Stimulated activated CD4-positive, alpha-beta T cell treated with anti-CD3 and anti-CD28 coated beads, Interleukin-15, amount 100 ng/mL, for 48 hours (primary cell): ENCODE measurements at regions not wholly inside any gene's neighbourhood (a gene's known extent, or its start where the extent isn't known, plus 50 kb on each side); places are given as distances from the start of the nearest gene placed in this dataset.
"Not testable (repeated sequence)": the region's sequence is repeated elsewhere in the genome, so short reads cannot be mapped to it uniquely, and the experiment has no call there.

Experiments
- DNase-seq, 2 donors: peaks; one replicate each; pipeline ENCODE4 v3.0.0-alpha.2; 2020; ENCODE audit warnings: low read depth in 2 of 2

DNA sequence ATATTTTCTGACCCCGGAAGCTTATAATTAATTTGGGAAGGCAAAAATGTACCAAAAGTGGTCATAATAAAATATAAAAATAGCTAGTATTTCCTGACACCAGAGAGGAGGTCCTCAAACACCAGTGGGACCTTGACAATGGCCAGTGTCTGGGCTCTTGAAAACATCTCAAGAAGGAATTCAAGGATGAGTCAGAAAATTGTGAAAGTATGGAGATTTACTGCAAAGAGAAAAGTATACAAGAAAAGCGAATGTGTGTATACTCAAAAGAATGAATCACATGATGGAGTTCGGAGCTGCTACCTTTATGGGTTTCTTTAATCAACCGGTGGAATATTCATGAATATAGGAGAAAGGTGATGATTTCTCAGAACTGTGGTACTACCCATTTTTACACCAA is 1709.0 kb upstream of the WWC1 start:
- DNase-seq = no peak

DNA sequence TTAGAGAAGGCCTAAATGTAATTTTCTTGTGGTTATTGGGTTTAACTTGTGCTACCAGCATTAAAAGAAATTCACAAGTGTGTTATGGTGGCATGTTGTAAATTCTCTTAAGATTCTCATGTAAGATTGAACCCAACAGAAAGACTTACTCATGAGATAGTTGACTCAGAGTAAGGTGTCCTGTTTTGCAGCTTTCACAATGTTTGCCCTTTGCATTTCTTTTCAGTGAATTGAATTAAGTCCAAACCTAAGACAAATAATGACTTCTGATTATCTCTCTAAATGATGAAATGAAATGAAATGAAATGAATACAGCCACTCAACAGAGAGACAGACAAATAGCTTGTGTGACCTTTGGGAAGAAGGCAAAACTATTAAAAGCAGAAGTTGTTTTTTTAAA is 1696.9 kb upstream of the WWC1 start:
- DNase-seq = no peak

DNA sequence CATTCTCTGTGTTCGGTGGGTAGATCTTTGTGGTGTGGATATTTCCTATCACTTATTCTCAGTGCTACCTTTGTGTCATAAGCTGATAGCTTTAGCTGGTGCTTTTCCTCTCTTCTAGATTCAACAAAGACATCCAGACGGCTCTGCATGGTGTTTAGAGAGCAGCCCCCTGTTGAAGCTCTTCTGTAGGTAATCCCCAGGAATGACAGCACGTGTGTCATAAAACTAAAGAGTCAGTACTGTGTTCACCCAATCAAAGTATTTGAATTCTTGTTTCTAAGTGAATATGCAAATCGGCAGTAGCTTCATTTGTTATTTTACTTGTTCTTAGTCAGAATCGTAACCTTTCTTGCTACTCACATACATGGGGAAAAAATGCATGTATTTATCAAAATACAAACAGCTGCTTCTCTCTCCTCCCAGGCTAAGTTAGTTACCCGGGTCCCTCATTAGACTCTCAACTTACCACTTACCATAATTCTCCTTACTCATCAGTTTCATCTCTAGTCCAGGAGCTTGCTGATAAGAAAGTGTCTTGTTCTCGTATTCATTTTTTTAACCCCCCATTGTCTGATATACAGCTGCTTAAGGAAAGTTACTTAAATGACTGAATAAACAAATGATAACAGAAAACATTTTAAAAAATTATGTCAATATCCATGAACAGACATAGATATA is 1696.0 kb upstream of the WWC1 start:
- no peak for DNase-seq

DNA sequence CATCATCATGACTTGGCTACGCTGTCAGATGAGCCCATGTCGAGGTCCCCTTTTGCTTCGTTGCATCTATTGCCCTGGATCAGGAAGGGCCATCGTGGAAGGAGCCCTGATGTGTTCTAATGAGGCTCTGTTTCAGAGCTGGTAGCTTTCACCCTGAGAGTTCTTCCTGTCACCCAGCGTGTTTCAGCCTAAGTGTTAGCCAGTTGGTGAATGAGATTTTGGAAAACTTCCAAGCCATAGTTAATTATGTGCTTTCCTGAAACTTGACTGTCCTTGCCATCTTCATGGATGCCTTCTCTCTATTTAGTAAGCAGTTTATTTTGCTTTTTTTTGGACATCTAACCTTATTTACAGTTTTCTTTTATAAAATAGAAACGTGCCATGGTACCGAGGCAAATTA is 1695.4 kb upstream of the WWC1 start:
- no peak for DNase-seq

DNA sequence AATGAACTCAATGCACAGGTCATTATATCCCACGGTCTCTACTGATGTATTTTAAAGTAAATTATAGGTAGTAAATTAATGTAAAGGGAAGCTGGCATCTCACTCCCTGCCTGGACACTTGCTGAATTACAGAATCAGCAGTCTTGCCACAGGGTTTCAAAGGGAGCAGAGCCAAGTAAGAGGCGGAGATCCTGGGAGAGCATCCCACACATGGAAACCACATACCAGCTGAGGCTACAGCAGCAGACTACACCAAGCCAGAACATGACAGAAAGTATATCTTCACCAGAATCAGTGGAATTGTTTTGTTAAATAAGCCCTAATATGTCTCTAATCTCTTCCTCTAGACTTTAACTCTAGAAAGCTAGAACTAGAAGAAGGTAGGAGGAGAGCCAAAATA is 1689.2 kb upstream of the WWC1 start:
- DNase-seq = no peak

DNA sequence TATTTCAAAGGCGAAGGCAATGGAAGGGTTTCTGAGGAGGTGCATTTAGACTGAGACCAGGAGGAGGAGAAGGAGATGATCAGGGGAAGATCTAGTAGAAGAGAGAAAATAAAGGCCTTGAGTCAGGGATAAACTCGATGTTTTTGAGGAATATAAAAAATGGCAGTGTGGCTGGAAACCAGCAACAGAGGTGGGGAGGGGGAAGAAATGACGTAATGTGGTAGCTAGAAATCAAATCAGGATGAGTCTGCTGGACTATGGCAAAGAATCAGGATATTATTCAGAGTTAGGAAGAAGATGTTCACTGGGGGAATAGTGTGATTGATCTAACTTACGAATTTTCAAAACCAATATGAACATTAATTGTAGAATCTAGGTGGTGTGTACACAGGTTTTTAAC is 1673.9 kb upstream of the WWC1 start:
- no peak for DNase-seq

DNA sequence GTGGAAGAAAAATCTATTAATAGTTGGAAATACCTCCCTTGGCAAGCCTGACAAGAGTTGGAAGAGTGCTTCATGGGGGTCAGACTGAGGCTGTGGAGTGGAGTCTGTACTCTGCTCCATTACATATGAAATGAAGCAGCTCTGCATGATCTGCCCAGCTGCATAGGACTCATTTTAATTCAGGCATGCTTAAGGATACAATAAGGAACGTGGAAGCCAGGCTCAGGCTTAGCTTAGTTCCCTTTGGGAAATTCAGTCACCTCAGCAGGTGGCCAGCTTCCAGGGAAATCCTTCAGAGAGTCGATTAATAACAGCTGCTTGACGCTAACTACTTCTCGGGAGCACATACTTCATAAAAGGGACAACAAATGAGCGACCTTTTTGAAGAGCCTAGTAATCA is 1672.9 kb upstream of the WWC1 start:
- DNase-seq = no peak

DNA sequence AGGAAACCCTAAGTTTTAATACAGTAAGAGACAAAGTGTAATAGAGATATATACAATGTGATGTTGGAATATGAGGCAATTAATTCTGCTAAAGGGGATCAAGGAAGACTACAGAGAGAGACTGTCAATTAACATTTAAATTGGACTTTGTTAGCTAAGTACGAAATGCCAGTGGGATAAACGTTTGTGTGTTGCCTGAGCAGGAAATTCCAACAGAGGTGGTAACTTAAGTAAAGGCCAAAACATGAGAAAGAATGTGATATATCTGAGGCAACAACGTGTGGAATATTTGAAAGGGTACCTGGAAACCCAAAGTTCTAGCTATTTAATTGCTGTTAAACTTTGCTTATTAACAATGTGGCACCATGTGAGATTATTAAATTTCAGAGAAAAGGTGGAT is 1666.9 kb upstream of the WWC1 start:
- DNase-seq = no peak

DNA sequence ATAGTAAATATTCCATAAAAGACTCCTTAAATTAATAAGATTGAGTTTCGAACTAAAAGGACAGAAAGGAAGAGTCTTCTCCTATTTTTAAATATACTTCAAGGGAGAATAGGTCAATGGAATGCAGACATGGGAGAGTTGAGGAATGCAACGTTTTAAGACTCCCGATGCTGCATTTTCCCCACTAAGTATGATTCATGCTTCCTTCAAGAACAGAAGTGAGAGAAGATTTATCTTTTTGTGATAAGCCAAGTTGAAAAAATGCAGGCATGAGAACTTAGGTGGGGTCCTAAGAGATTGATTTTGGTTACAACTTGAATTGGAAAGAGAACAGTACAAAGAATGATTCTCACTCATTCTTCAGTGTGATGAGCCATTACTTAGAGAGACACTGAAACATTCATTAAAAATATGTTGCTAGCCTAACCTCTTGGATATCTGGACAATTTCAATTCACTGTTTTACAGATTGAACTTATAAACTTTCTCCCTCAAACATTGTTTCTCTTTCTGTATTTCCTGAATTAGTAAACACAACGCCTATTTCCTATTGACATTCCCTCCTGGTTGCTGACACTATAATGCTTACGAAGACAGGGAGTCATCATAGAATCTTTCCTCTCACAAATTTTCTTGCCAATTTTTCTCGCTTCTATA is 1666.1 kb upstream of the WWC1 start:
- DNase-seq = no peak

DNA sequence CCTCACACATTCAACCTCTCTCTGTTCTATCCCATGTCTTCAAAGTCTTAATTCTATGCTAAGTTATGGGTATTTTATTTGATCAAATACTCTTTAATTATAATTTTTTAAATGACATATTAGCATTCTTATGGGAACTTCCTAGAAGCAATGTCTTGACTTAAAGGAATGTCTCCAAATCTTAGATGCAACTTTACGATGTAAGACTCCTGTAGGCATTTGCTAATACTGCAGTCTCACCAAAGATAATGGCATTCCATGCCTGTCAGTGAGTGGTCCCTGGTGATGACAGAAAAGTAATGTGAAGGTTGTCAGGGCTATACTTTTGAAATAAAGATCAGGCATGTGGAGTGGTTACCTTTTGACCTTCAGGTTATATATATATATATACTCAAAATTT is 1654.2 kb upstream of the WWC1 start:
- no peak for DNase-seq

DNA sequence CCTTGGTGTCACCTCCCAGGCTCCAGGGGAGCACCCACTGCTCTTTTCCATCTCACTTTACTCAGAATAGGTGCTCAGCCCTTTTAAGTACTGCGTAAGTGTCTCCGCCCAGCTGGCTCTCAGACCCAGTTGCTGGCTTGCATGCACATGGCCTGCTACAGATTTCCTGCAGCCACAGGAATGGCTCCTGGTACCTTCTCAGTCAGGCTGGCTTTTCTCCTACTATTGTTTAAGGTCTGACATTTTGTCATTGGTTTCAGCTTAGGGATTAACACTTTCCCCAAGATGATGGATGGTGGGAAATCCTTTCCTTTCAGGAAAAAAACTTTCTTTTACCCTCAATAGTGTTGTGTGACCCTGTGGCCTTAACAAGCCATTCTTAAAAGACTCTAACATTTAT is 1652.3 kb upstream of the WWC1 start:
- no peak for DNase-seq

DNA sequence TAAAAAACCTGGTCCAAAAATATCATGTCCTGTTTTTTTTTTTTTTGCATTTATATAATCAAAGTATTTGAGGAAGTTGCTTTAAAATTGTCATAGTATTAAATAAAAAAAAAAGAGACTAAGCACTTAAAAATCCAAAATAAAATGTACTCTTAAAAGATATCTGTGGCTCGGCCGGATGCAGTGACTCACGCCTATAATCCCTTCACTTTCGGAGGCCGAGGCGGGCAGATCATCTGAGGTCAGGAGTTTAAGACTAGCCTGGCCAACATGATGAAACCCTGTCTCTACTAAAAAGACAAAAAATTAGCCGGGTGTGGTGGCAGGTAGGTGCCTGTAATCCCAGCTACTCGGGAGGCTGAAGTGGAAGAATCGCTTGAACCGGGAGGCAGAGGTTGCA is 1651.3 kb upstream of the WWC1 start:
- DNase-seq = not testable (repeated sequence)

DNA sequence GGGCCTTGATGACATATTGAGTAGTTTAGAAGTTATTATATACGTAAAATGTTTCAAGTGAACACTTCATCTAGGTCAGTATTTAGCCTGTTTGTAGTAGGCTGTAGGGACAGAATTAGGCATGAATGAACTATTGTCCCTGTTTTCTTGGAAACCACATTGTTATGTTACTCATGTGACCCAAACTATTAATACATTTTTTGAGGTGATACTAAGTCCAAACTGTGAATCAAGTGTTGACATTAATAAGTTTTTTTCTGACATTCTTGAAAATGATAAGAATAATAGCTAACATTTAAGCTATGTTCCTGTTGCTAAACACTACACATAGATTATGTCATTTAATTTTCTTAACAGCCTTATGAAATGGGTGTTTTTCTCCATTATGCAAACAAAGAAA is 1642.7 kb upstream of the WWC1 start:
- DNase-seq = no peak

DNA sequence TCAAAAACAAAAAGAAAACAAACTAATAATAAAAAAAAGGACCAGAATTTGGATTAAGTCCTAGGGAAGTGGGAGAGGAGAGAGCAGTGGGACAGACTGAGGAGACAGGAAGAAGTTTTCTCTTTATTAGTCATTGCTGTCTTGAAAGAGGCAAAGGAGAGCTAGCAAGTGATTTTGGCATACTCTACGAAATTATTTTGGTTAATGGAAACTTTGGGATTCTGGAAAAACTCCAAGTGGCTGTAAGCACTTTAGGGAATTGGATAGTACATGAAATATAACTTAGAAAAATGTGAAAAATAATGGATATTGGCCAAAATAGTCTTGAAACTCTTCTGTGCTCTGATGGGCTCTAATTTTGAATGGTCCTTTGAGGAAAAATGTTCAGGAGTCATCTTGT is 1641.8 kb upstream of the WWC1 start:
- DNase-seq = no peak

DNA sequence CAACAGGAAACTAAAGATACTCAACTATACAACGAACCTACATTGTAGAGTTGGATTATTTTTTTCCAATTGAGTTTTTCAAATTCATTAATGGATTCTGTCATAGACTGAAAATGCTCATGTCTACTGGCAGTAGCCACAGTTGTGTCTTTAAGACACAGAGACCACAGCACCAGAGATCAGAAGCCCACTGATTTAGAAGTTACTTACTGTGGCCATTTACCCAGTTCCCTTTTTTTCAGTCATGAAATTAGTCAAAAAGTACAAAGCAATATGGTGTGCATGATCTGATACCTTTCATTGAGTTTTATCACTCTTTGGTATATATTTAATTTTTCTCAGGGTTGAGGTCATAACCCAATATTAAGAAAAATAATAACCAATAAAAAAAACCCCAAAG is 1640.2 kb upstream of the WWC1 start:
- DNase-seq = no peak

DNA sequence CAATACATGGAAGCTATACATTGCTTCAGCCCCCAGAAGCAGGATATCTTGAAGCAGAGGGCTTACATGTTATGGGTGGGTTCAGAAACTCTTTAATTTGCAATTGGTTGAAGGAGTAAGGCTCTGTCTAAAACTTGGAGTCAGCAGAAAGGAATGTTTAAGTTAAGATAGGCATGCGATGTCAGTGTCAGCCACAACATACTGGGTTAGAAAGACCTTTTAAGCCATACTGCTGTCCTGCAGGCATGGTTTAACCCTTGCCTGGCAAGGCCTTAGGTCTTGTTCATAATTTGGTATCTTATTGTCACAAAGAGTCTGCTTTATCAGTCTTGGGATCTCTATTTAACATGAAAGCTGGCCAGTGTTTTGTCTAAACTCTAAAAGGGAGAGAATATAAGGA is 1619.6 kb upstream of the WWC1 start:
- no peak for DNase-seq

DNA sequence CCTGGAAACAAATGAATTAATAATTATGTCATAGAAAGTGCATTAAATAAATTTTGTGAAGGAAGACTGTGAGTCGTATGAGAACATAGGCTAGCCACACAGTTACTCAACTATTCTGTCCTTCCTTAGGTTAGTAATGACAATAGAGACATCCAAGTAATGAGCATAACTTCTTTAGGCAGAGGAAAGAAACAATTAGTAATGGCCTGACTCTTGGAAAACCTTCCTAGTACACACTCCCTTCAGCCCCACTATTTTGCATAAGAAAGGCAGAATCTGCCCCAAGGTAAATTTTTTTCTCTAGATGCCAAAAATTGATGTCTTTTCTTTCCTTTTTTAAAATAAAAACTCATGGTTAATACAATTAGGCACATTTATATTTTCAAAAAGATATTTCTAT is 1619.0 kb upstream of the WWC1 start:
- DNase-seq = no peak

DNA sequence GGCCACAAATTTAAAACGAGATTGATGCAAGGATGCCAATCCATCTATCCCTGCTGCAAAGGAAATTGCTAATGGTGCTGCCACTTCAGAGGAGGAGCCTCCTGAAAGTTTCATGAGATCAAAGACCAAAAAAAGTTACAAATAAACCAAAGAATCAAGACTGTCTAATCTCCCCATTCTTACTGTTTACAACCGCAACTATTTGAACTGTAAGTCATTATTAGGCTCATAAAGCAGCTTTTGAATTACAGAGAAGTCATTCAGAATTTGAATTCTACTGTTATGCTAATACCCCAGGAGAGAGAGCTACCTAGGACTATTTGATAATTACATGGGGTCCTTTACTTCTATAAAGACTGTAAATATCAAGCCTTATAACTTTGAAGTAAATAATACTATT is 1613.6 kb upstream of the WWC1 start:
- DNase-seq = no peak

DNA sequence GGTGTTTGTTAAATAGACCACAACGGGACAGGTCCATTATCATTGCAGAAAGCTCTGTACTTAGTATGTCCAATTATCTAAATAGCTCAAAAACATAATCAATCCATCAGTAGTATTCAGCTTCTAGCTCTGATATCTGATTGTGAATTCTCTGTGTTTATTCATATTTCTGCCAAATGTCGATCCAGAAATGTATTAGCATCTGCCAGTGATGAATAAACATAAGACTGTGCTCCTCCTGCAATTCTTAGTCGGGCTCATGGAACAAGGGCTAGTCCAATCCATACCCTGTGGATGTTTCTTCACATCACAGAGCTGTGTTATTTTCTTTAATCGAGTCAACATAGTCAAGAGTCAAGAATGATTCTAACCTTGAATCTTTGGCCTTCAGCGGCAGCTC is 1612.1 kb upstream of the WWC1 start:
- DNase-seq = no peak

DNA sequence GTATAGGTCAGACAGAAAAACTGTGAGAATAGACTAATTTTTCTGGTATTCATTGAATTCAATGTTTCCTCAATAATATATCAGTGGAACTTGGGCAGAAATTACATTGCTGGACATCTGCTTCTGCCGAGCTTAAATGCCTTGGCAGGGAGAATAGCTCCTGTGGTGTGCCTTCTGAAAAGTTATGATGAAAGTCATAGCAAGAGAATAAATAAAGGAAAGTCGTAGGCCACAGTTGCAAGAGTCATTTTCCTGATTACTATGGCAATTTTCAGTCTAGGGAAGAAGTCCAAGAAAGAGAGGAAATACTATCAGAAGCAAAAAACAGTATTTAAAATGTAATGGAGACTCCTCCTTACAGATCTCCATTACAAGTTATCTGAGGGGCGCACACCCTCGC is 1596.1 kb upstream of the WWC1 start:
- DNase-seq = no peak

DNA sequence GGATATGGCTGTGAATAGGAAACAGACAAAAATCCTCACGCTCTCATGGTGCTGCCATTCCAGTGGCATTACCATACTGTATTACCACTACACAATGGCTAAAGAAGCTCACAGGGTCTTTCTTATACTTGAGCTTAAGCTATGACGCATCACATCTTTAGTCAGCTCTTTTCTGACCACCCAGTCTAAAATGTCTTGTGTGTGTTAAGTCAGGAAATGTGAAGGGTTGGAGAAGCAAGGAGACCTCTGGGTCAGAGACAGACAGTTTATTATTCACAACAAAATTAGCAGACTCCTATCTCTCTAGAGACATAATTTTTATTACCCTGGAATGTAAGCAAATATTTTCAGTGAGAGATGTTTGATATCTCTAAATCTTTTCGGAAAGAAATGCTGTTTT is 1583.2 kb upstream of the WWC1 start:
- no peak for DNase-seq

DNA sequence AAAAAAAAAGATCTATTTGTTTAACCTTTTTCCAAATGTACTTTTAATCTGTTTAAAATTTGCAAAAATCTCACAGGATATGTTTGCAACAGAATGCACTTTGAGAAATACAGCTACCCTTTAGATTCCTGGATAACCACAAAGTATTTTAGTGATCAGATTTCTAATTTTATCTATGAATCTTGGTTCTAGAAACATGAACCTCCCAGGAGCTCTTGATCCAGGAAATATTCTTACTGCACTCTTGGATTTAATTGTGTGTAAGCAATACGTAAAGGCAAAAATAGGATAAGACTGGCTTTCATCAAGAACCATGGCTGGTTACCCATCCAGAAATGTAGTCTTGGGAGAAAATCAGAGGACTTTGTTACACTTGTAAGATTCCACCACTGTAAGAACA is 1581.8 kb upstream of the WWC1 start:
- DNase-seq = no peak

DNA sequence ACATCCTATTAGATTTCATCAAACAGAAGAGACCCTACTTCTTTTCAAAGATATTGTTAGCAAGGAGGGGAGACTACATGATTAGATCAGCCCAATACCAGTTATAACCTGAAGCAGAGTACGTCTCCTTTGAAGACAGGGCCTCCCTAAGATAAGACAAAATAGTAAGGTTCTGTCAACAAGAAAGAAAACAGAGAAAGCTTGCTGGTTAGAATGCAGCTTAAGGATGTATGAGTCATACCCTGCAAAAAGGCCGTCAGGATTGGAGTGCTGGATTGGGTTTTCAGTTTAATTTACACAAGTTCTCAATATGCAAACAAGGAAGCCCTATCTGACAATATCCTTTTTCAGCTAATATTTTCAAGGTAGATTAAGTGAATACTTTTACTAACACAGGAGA is 1581.2 kb upstream of the WWC1 start:
- DNase-seq = no peak
